ENCODE measurements at regions not wholly inside any gene's neighbourhood (a gene's known extent, or its start where the extent isn't known, plus 50 kb on each side); places are given as distances from the start of the nearest gene placed in this dataset.

- DNase-seq, result no peak
- H3K4me1 Mint-ChIP-seq, result no peaks in the 10 kb centered on the region
Observed at GRCh38 chr11:116400081-116400480, 372.7 kb downstream of the BUD13 start.

DNA sequence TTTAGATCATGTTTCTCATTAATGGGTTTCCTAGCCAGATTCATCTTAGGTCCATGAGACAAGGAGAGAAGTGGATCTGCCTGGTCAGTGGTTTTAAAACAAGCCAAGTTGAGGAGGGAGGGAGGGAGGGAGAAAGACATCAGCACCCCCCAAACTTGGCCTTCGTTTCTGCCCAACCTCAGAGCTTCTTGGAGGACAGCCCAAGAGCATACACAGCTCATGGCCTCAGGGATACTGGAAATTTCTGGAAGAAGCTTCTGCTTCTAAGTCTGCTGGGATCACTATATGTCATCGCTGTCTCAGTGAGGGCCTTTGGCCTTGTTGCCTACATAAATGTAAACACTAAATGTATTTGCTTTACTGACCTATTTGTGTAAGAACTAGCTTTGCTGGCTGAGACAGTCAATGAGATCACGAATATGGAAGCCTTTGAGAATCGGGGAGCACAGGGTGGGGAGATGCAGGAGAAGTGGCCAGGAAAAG, 375.1 kb downstream of the BUD13 start:
- ATAC-seq (no peak), DNase-seq (no peak)
- no peak overlapping the region for H3K27ac Mint-ChIP-seq
- no peaks in the 10 kb centered on the region for H3K4me1 Mint-ChIP-seq
- no peak overlapping the region for H3K4me3 Mint-ChIP-seq
- H3K36me3 Mint-ChIP-seq (ENCODE audit: low read depth), result no peaks in the 10 kb centered on the region
- peaks cover 18% of the 10 kb centered on the region for H3K27me3 Mint-ChIP-seq
- no peaks in the 10 kb centered on the region for H3K9me3 ChIP-seq (ENCODE audit: control insufficient read depth, low read length, poor library complexity, severe bottlenecking)

More at GRCh38 chr11:116400081-116400480, 372.7 kb downstream of the BUD13 start:
- Mint-ChIP-seq H3K27me3 (peaks cover 13% of the 10 kb centered on the region), H3K27ac (no peak overlapping the region), H3K4me3 (no peak overlapping the region), H3K36me3 (ENCODE audit: low read depth) (no peaks in the 10 kb centered on the region)
- no peaks in the 10 kb centered on the region for H3K9me3 ChIP-seq (ENCODE audit: control insufficient read depth, low read length, poor library complexity, severe bottlenecking)
- no peak for ATAC-seq

GRCh38 chr11:116396331-116396730, 376.5 kb downstream of the BUD13 start:
- no peaks in the 10 kb centered on the region for H3K4me1 Mint-ChIP-seq
- H3K4me3 Mint-ChIP-seq, result no peak overlapping the region
- no peaks in the 10 kb centered on the region for H3K9me3 ChIP-seq (ENCODE audit: control insufficient read depth, low read length, poor library complexity, severe bottlenecking)
- ATAC-seq, result no peak
- no peaks in the 10 kb centered on the region for H3K36me3 Mint-ChIP-seq (ENCODE audit: low read depth)
- peaks cover 25% of the 10 kb centered on the region for H3K27me3 Mint-ChIP-seq
- DNase-seq, result no peak
- no peak overlapping the region for H3K27ac Mint-ChIP-seq

DNA sequence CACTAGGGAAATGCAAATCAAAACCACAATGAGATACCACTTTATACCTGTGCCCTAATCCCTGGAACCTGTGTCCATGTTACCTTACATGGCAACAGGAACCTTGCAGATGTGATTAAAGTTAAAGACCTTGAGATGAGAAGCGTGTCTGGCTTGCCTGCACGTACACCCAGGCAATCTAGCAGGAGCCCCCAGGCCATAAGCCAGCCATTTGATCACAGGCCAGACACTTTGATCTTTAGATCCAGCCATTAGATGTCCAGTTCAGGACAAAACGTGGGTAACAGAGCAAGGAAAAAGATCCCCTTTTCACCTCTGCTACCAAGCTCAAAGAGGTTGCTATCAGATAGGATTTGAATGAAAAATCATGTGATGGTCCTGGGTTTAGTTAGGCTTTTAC, 378.8 kb downstream of the BUD13 start:
- ATAC-seq, result no peak
- DNase-seq, result no peak
- Mint-ChIP-seq H3K36me3 (ENCODE audit: low read depth) (no peaks in the 10 kb centered on the region), H3K4me3 (no peak overlapping the region), H3K27me3 (peaks cover 24% of the 10 kb centered on the region), H3K4me1 (no peaks in the 10 kb centered on the region), H3K27ac (no peak overlapping the region)
- no peaks in the 10 kb centered on the region for H3K9me3 ChIP-seq (ENCODE audit: control insufficient read depth, low read length, poor library complexity, severe bottlenecking)

DNA sequence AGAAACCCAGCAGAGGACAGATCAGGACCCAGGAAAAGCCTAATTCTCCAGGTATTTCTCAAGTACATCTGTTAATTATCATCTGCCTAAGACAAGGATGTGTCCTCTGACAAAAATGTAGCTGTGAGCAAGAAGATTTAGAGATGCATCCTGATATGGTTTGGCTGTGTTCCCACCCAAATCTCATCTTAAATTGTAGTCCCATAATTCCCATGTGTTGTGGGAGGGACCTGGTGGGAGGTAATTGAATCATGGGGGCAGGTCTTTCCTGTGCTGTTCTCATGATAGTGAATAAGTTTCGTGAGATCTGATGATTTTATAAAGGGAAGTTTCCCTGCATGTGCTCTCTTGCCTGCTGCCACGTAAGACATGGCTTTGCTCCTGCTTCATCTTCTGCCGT, 381.8 kb downstream of the BUD13 start:
- Mint-ChIP-seq H3K27me3 (peaks cover 22% of the 10 kb centered on the region), H3K36me3 (ENCODE audit: low read depth) (no peaks in the 10 kb centered on the region), H3K4me1 (no peaks in the 10 kb centered on the region), H3K27ac (no peak overlapping the region), H3K4me3 (no peak overlapping the region)
- DNase-seq (no peak), ATAC-seq (no peak)
- no peaks in the 10 kb centered on the region for H3K9me3 ChIP-seq (ENCODE audit: control insufficient read depth, low read length, poor library complexity, severe bottlenecking)

DNA sequence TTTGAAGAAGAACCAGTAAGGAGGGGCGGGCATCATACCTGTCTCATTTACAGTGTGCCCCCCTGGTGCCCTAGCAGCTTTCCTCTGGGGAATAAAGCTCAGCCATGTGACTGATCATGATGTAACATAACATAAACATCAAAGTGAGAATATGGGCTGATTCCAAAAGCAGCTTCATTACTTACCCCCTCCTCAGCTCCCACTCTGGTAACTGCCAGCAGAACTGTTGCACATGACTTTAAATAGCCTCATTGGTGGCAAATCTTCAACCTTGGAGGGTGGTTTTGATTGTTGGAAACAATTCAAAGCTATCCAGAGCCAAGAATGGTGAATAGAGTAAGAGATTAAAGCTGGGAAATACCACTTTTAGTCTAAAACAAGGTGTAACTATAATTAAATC, 384.6 kb downstream of the BUD13 start:
- no peak for DNase-seq
- Mint-ChIP-seq H3K27ac (no peak overlapping the region), H3K27me3 (peaks cover 17% of the 10 kb centered on the region), H3K36me3 (ENCODE audit: low read depth) (no peaks in the 10 kb centered on the region), H3K4me1 (no peaks in the 10 kb centered on the region), H3K4me3 (no peak overlapping the region)
- no peaks in the 10 kb centered on the region for H3K9me3 ChIP-seq (ENCODE audit: control insufficient read depth, low read length, poor library complexity, severe bottlenecking)
- ATAC-seq, result no peak

DNA sequence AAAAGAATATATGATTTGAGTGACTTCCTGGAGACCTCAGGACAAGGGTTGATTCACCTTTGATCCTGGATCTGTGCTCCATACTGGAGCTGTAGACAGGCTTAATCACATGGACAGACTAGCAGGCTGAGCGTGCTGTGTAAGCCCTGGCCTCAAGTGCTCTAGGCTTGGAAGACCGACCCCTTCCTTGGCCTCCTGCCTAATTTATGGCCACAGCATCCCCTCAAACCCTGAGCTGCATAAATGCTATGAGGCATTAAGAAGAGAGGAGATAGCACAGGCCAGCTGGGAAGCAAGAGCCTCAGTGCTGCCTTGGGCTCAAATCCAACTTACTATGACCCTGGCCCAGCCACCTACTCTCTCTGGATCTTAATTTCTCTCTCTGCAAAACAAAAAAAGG, 385.1 kb downstream of the BUD13 start:
- no peak overlapping the region for H3K27ac Mint-ChIP-seq
- H3K9me3 ChIP-seq (ENCODE audit: control insufficient read depth, low read length, poor library complexity, severe bottlenecking), result no peaks in the 10 kb centered on the region
- H3K27me3 Mint-ChIP-seq, result peaks cover 12% of the 10 kb centered on the region
- ATAC-seq (no peak), DNase-seq (no peak)
- H3K4me1 Mint-ChIP-seq, result no peaks in the 10 kb centered on the region
- no peak overlapping the region for H3K4me3 Mint-ChIP-seq
- no peaks in the 10 kb centered on the region for H3K36me3 Mint-ChIP-seq (ENCODE audit: low read depth)

DNA sequence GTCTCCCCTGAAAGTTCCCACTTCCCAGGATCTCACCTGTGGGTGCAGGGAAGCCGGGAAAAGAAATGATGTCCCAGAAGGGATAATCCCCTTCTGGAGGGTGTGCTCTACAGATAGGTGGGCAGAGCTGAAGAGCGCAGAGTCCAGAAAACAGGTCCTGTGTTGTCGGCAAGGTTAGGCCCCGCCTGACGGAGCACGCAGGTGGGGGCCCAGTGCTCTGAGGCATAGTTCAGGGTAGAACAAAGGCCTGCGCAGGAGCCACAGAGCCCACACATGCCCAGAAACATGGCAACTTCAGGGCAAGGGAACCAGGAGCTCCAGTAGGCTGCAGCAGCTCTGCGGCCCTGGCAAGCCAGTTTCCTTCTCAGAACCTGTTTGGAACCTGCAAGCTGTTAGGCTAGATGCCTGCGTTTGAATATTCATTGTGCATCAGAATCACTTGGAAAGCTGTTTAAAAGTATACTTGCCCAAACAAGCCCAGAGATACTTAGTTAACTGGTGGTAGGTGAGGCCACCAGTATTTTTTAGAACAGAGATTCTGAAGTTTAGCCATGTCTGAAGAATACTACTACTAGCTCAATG, 386.6 kb downstream of the BUD13 start:
- Mint-ChIP-seq H3K27ac (no peak overlapping the region), H3K4me1 (no peaks in the 10 kb centered on the region), H3K4me3 (no peak overlapping the region), H3K36me3 (ENCODE audit: low read depth) (no peaks in the 10 kb centered on the region), H3K27me3 (peaks cover 5% of the 10 kb centered on the region)
- H3K9me3 ChIP-seq (ENCODE audit: control insufficient read depth, low read length, poor library complexity, severe bottlenecking), result no peaks in the 10 kb centered on the region
- no peak for DNase-seq
- ATAC-seq, result no peak

DNA sequence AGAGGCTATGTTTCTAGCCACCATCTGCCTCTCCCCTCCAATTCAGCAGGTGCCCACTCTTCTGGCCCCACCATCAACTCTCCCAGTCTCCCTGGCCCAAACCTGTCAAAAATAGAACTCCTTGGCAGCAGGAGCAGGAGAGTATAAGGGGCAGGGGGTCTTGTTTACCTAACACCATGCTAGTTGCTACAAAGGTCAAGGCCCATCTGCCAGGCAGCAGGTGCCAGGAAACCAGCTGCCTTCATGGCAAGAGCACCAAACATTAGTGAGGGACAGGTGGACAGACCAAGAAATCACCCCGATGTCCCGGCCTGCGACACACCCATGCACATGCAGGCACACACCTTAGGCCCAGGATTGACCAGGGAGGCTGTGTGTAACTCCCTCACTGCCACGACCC, 387.9 kb downstream of the BUD13 start:
- H3K4me3 Mint-ChIP-seq, result no peak overlapping the region
- peaks cover 5% of the 10 kb centered on the region for H3K27me3 Mint-ChIP-seq
- DNase-seq (no peak), ATAC-seq (no peak)
- H3K27ac Mint-ChIP-seq, result no peak overlapping the region
- no peaks in the 10 kb centered on the region for H3K4me1 Mint-ChIP-seq
- H3K9me3 ChIP-seq (ENCODE audit: control insufficient read depth, low read length, poor library complexity, severe bottlenecking), result no peaks in the 10 kb centered on the region
- H3K36me3 Mint-ChIP-seq (ENCODE audit: low read depth), result no peaks in the 10 kb centered on the region

DNA sequence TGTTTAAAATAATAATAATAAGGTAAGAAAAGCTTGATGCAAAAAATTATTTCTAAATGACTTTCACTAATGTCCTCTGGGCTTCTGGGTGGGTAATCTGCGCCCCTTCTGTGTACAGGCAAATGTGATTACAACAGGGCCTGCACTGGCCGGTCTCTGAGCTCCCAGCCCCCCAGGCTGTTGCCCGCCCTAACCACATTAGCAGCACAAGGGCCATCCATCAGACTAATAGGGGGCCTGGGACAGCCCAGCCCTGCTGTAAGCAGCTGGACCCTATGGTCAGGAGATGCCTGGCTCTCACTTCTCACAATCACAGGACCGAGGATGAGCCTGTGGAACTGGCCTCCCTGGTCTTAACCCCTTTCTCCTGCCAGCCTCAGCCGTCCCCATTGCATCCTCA, 388.4 kb downstream of the BUD13 start:
- Mint-ChIP-seq H3K4me1 (no peaks in the 10 kb centered on the region), H3K36me3 (ENCODE audit: low read depth) (no peaks in the 10 kb centered on the region), H3K27me3 (peaks cover 5% of the 10 kb centered on the region), H3K27ac (no peak overlapping the region), H3K4me3 (no peak overlapping the region)
- H3K9me3 ChIP-seq (ENCODE audit: control insufficient read depth, low read length, poor library complexity, severe bottlenecking), result no peaks in the 10 kb centered on the region
- DNase-seq, result no peak
- ATAC-seq, result no peak

- DNase-seq (no peak), ATAC-seq (no peak)
- Mint-ChIP-seq H3K4me1 (no peaks in the 10 kb centered on the region), H3K27ac (no peak overlapping the region), H3K27me3 (no peaks in the 10 kb centered on the region), H3K36me3 (ENCODE audit: low read depth) (no peaks in the 10 kb centered on the region), H3K4me3 (no peak overlapping the region)
- H3K9me3 ChIP-seq (ENCODE audit: control insufficient read depth, low read length, poor library complexity, severe bottlenecking), result no peaks in the 10 kb centered on the region
Observed at GRCh38 chr11:116379185-116379828, 393.5 kb downstream of the BUD13 start.

- DNase-seq (no peak), ATAC-seq (no peak)
- H3K9me3 ChIP-seq (ENCODE audit: control insufficient read depth, low read length, poor library complexity, severe bottlenecking), result no peaks in the 10 kb centered on the region
- Mint-ChIP-seq H3K4me1 (no peaks in the 10 kb centered on the region), H3K27me3 (no peaks in the 10 kb centered on the region), H3K36me3 (ENCODE audit: low read depth) (no peaks in the 10 kb centered on the region), H3K27ac (no peak overlapping the region), H3K4me3 (no peak overlapping the region)
Observed at GRCh38 chr11:116376547-116376946, 396.2 kb downstream of the BUD13 start.

- no peak overlapping the region for H3K27ac Mint-ChIP-seq
- ATAC-seq, result no peak
- no peaks in the 10 kb centered on the region for H3K4me1 Mint-ChIP-seq
- H3K27me3 Mint-ChIP-seq, result no peaks in the 10 kb centered on the region
- H3K9me3 ChIP-seq (ENCODE audit: control insufficient read depth, low read length, poor library complexity, severe bottlenecking), result no peaks in the 10 kb centered on the region
- H3K36me3 Mint-ChIP-seq (ENCODE audit: low read depth), result no peaks in the 10 kb centered on the region
- no peak for DNase-seq
- H3K4me3 Mint-ChIP-seq, result no peak overlapping the region
Observed at GRCh38 chr11:116376054-116376453, 396.7 kb downstream of the BUD13 start.

- Mint-ChIP-seq H3K27ac (no peak overlapping the region), H3K4me3 (no peak overlapping the region), H3K36me3 (ENCODE audit: low read depth) (no peaks in the 10 kb centered on the region), H3K27me3 (no peaks in the 10 kb centered on the region), H3K4me1 (no peaks in the 10 kb centered on the region)
- no peaks in the 10 kb centered on the region for H3K9me3 ChIP-seq (ENCODE audit: control insufficient read depth, low read length, poor library complexity, severe bottlenecking)
- ATAC-seq, result no peak
- no peak for DNase-seq
Observed at GRCh38 chr11:116375221-116375620, 397.6 kb downstream of the BUD13 start.

All from T-helper 17 cell (primary cell).